ENCODE measurements at regions not wholly inside any gene's neighbourhood (a gene's known extent, or its start where the extent isn't known, plus 50 kb on each side); places are given as distances from the start of the nearest gene placed in this dataset.
A peak's percentile ranks its signal among the peaks of the same experiment; 100 is the strongest.

DNA sequence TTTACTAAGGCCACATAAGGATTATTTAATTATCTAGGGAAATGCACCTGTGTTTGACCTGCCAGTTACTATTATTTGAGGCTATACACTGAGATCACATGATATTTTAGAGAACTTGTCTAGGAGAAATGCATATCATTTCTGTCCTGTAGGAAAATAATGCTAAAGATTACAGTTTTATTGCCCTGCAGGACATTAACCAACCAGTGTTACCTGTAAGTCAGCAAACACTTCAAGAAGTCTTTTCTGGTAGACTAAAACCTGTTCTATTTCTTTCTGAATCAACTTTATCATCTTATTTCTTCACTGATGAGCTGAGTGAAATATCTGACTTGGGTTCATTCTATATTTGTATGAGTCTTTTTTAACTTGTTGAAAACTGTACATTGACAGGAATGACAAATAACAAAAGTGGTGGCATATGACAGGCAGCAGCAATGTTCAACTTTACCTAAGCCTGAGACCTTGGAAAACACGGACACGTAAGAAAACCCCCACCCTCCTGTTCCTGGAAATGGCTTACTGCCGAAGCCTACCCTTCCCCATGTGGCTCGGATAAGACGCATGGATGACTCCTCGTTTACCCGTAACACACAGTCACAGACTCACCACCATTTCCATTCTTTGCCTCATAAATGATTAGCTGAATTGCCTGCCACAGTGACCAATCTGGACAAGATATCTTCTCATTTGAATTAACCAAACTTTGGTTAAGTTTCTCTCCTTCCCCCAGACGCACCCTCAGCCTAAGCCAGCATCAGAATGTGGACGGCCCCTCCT is 118.0 kb upstream of the CD93 start:
- H2AFZ ChIP-seq (ENCODE audit: low read depth, low read length): peak overlapping the region; percentile 73
- TF ChIP-seq NR1H2 (CRISPR knock-in tag; IDR thresholded peaks at IDR 0.05): no peak
- TF ChIP-seq NFYB (IDR thresholded peaks at IDR 0.05; ENCODE audit: extremely low read depth, insufficient read length): no peak
- no peak for TF ChIP-seq NUFIP1 (IDR thresholded peaks at IDR 0.05; ENCODE audit: partially characterized antibody)
- TF ChIP-seq, protein P1, sequence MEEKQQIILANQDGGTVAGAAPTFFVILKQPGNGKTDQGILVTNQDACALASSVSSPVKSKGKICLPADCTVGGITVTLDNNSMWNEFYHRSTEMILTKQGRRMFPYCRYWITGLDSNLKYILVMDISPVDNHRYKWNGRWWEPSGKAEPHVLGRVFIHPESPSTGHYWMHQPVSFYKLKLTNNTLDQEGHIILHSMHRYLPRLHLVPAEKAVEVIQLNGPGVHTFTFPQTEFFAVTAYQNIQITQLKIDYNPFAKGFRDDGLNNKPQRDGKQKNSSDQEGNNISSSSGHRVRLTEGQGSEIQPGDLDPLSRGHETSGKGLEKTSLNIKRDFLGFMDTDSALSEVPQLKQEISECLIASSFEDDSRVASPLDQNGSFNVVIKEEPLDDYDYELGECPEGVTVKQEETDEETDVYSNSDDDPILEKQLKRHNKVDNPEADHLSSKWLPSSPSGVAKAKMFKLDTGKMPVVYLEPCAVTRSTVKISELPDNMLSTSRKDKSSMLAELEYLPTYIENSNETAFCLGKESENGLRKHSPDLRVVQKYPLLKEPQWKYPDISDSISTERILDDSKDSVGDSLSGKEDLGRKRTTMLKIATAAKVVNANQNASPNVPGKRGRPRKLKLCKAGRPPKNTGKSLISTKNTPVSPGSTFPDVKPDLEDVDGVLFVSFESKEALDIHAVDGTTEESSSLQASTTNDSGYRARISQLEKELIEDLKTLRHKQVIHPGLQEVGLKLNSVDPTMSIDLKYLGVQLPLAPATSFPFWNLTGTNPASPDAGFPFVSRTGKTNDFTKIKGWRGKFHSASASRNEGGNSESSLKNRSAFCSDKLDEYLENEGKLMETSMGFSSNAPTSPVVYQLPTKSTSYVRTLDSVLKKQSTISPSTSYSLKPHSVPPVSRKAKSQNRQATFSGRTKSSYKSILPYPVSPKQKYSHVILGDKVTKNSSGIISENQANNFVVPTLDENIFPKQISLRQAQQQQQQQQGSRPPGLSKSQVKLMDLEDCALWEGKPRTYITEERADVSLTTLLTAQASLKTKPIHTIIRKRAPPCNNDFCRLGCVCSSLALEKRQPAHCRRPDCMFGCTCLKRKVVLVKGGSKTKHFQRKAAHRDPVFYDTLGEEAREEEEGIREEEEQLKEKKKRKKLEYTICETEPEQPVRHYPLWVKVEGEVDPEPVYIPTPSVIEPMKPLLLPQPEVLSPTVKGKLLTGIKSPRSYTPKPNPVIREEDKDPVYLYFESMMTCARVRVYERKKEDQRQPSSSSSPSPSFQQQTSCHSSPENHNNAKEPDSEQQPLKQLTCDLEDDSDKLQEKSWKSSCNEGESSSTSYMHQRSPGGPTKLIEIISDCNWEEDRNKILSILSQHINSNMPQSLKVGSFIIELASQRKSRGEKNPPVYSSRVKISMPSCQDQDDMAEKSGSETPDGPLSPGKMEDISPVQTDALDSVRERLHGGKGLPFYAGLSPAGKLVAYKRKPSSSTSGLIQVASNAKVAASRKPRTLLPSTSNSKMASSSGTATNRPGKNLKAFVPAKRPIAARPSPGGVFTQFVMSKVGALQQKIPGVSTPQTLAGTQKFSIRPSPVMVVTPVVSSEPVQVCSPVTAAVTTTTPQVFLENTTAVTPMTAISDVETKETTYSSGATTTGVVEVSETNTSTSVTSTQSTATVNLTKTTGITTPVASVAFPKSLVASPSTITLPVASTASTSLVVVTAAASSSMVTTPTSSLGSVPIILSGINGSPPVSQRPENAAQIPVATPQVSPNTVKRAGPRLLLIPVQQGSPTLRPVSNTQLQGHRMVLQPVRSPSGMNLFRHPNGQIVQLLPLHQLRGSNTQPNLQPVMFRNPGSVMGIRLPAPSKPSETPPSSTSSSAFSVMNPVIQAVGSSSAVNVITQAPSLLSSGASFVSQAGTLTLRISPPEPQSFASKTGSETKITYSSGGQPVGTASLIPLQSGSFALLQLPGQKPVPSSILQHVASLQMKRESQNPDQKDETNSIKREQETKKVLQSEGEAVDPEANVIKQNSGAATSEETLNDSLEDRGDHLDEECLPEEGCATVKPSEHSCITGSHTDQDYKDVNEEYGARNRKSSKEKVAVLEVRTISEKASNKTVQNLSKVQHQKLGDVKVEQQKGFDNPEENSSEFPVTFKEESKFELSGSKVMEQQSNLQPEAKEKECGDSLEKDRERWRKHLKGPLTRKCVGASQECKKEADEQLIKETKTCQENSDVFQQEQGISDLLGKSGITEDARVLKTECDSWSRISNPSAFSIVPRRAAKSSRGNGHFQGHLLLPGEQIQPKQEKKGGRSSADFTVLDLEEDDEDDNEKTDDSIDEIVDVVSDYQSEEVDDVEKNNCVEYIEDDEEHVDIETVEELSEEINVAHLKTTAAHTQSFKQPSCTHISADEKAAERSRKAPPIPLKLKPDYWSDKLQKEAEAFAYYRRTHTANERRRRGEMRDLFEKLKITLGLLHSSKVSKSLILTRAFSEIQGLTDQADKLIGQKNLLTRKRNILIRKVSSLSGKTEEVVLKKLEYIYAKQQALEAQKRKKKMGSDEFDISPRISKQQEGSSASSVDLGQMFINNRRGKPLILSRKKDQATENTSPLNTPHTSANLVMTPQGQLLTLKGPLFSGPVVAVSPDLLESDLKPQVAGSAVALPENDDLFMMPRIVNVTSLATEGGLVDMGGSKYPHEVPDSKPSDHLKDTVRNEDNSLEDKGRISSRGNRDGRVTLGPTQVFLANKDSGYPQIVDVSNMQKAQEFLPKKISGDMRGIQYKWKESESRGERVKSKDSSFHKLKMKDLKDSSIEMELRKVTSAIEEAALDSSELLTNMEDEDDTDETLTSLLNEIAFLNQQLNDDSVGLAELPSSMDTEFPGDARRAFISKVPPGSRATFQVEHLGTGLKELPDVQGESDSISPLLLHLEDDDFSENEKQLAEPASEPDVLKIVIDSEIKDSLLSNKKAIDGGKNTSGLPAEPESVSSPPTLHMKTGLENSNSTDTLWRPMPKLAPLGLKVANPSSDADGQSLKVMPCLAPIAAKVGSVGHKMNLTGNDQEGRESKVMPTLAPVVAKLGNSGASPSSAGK (IDR thresholded peaks at IDR 0.05): peak; percentile 49; the same call in 1 of the 2 replicates
- TF ChIP-seq, protein P2, sequence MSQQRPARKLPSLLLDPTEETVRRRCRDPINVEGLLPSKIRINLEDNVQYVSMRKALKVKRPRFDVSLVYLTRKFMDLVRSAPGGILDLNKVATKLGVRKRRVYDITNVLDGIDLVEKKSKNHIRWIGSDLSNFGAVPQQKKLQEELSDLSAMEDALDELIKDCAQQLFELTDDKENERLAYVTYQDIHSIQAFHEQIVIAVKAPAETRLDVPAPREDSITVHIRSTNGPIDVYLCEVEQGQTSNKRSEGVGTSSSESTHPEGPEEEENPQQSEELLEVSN (IDR thresholded peaks at IDR 0.05; ENCODE audit: borderline replicate concordance in 1 of 2, extremely low read depth in 1 of 2, insufficient read depth in 1 of 2, insufficient read length in 1 of 2, low read depth in 1 of 2, low read length in 1 of 2, poor library complexity in 1 of 2, severe bottlenecking in 1 of 2): peak in 1 of 2 experiments; percentile 17

More for the DNA sequence above, 118.0 kb upstream of the CD93 start:
- no peaks in the 10 kb centered on the region for H3K9me3 ChIP-seq (replicated peaks; ENCODE audit: control insufficient read depth, insufficient read depth, low read depth, low read length)
- peak; percentile 38 for ATAC-seq
- ChIA-PET POLR2A (no interaction called here), CTCF (ENCODE audit: low intra/inter-chr PET ratio) (no interaction called here)
- no peaks in the 10 kb centered on the region for H3K79me2 ChIP-seq (ENCODE audit: control insufficient read depth, insufficient read depth, low read length)
- WGBS (ENCODE audit: insufficient coverage, low coverage, missing lambda C conversion rate): 8% methylated on average over 8 of the region's 9 CpGs
- no peaks in the 10 kb centered on the region for H3K27me3 ChIP-seq (ENCODE audit: control insufficient read depth in 2 of 2, insufficient read depth in 2 of 2, low read length in 2 of 2)
- no peaks in the 10 kb centered on the region for H3K36me3 ChIP-seq (ENCODE audit: control insufficient read depth, insufficient read depth, low read length)
- no peak for FAIRE-seq
- no peaks in the 10 kb centered on the region for H3K9me1 ChIP-seq (ENCODE audit: control insufficient read depth, insufficient read depth, low read length)
- peak in 2 of 4 experiments; percentile 44 to 55 for DNase-seq (ENCODE audit: extremely low read depth in 1 of 4, low spot score in 3 of 4)
- no peak overlapping the region for H3K4me3 ChIP-seq
- no peaks in the 10 kb centered on the region for H4K20me1 ChIP-seq (replicated peaks; ENCODE audit: control insufficient read depth, insufficient read depth, low read length)
- peaks cover 9 to 14% of the 10 kb centered on the region in 2 experiments; a peak in 4 of 5 replicates for H3K4me1 ChIP-seq (replicated peaks in 1 of 2; ENCODE audit: control insufficient read depth in 2 of 2, insufficient read depth in 2 of 2, low read length in 2 of 2)
- H3K9ac ChIP-seq (ENCODE audit: insufficient read depth in 1 of 2, low read depth in 2 of 2, low read length in 2 of 2): peak overlapping the region in 1 of 2 experiments; percentile 42; a peak in 2 of 4 replicates
- intact Hi-C loops (cut with micrococcal nuclease): loop anchor here (5.0 kb wide), 1 partner anchor 152 kb away; no protein-coding TSS in a partner anchor
- in situ Hi-C loops (cut with MboI): no loop called here
- no TSS peak for BruUV-seq (replicated peaks)
- no peak overlapping the region; the same call in 2 of the 3 replicates for H3K27ac ChIP-seq (ENCODE audit: extremely low read depth, low read depth, low read length)
- peak overlapping the region; percentile 39; the same call in 1 of the 2 replicates for H3K4me2 ChIP-seq (ENCODE audit: insufficient read depth, low read length)
